H1 (cell line): ENCODE measurements at regions not wholly inside any gene's neighbourhood (a gene's known extent, or its start where the extent isn't known, plus 50 kb on each side); places are given as distances from the start of the nearest gene placed in this dataset.

Experiments
- EZH2 ChIP-seq: fragments of 200-600 bp; sonication (generic); IDR thresholded peaks from 2 replicates; pipeline ENCODE4 v1.7.1; 2012; ENCODE audit warnings: low read depth, mild to moderate bottlenecking, moderate library complexity, low read length, inconsistent platforms; ENCODE audit not compliant: severe bottlenecking
- POLR2A ChIP-seq, 2 experiments: IDR thresholded peaks; 1 replicate in 1 of 2; 2 replicates in 1 of 2; pipeline ENCODE4 v1.6.1; 2011; ENCODE audit warnings: low read depth in 2 of 2, low read length in 2 of 2, mild to moderate bottlenecking in 2 of 2; ENCODE audit errors: control extremely low read depth in 1 of 2
- POLR2AphosphoS5 ChIP-seq: IDR thresholded peaks from 2 replicates; pipeline ENCODE4 v1.6.1; 2011; ENCODE audit warnings: low read depth, low read length
- SP1 ChIP-seq: IDR thresholded peaks from 2 replicates; pipeline ENCODE4 v1.6.1; 2011; ENCODE audit warnings: low read depth, low read length
- USF2 ChIP-seq: IDR thresholded peaks from 2 replicates; pipeline ENCODE4 v1.6.1; 2011; ENCODE audit warnings: low read length, improper control_type of control experiment
- TF ChIP-seq, protein P1 (sequence below), 3 experiments: IDR thresholded peaks; 1 replicate in 2 of 3; 2 replicates in 1 of 3; pipeline versions ENCODE4 v1.5.1 to v1.6.1; 2011; ENCODE audit warnings: low read length in 3 of 3, mild to moderate bottlenecking in 3 of 3, inconsistent platforms in 2 of 3, low read depth in 1 of 3, moderate library complexity in 1 of 3; ENCODE audit not compliant: insufficient read depth in 1 of 3; ENCODE audit errors: control extremely low read depth in 1 of 3
- TF ChIP-seq, protein P2 (sequence below): IDR thresholded peaks from 2 replicates; pipeline ENCODE4 v1.6.1; 2012; ENCODE audit warnings: inconsistent platforms
- TF ChIP-seq, protein P3 (sequence below): IDR thresholded peaks from 2 replicates; pipeline ENCODE4 v1.6.1; 2012; ENCODE audit warnings: inconsistent platforms

DNA sequence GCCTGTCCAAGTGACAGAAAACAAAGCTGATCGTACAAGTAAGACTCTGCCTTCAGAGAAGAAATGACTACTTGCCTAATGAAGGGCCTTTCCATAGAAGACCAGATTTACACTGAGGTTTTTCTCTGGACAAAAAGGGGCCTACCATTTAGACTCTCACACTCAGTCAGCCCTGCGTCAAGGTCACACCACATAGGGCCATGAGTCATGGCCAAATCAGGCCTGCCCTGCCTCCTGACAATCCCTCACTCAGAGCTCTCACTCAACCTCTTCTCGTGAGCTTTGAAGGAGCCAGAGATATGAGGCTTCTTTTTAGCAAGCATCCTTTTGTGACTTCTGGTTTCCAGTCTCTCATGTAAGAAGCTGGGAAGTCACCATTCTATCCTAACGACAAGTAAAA is 68.1 kb upstream of the NMNAT3 start:
- TF ChIP-seq USF2 (no peak), EZH2 (no peak), POLR2A (IDR thresholded peaks at IDR 0.05; ENCODE audit: control extremely low read depth in 1 of 2, low read depth in 2 of 2, low read length in 2 of 2) (no peak), SP1 (no peak), POLR2AphosphoS5 (no peak)
- TF ChIP-seq, protein P1, sequence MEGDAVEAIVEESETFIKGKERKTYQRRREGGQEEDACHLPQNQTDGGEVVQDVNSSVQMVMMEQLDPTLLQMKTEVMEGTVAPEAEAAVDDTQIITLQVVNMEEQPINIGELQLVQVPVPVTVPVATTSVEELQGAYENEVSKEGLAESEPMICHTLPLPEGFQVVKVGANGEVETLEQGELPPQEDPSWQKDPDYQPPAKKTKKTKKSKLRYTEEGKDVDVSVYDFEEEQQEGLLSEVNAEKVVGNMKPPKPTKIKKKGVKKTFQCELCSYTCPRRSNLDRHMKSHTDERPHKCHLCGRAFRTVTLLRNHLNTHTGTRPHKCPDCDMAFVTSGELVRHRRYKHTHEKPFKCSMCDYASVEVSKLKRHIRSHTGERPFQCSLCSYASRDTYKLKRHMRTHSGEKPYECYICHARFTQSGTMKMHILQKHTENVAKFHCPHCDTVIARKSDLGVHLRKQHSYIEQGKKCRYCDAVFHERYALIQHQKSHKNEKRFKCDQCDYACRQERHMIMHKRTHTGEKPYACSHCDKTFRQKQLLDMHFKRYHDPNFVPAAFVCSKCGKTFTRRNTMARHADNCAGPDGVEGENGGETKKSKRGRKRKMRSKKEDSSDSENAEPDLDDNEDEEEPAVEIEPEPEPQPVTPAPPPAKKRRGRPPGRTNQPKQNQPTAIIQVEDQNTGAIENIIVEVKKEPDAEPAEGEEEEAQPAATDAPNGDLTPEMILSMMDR (IDR thresholded peaks at IDR 0.05; ENCODE audit: control extremely low read depth in 1 of 3, insufficient read depth in 1 of 3, low read depth in 1 of 3, low read length in 3 of 3) = no peak
- TF ChIP-seq, protein P2, sequence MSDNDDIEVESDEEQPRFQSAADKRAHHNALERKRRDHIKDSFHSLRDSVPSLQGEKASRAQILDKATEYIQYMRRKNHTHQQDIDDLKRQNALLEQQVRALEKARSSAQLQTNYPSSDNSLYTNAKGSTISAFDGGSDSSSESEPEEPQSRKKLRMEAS = no peak
- TF ChIP-seq, protein P3, sequence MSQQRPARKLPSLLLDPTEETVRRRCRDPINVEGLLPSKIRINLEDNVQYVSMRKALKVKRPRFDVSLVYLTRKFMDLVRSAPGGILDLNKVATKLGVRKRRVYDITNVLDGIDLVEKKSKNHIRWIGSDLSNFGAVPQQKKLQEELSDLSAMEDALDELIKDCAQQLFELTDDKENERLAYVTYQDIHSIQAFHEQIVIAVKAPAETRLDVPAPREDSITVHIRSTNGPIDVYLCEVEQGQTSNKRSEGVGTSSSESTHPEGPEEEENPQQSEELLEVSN = no peak
